Thyroid gland (tissue), 4 donors: ENCODE measurements at regions not wholly inside any gene's neighbourhood (a gene's known extent, or its start where the extent isn't known, plus 50 kb on each side); places are given as distances from the start of the nearest gene placed in this dataset.

Experiments
- CTCF ChIP-seq, 6 experiments: fragments of 200-600 bp in 3 of 6; fragments of 450-650 bp in 3 of 6; sonication (generic) in 3 of 6; IDR thresholded peaks; one replicate each; pipeline ENCODE4 v1.5.1; 2016 to 2019; ENCODE audit warnings: antibody characterized with exemption in 6 of 6, mild to moderate bottlenecking in 2 of 6, inconsistent platforms in 1 of 6, moderate library complexity in 1 of 6
- POLR2A ChIP-seq, 2 donors: fragments of 450-650 bp; IDR thresholded peaks; one replicate each; pipeline ENCODE4 v1.6.1; 2017; ENCODE audit warnings: antibody characterized with exemption in 2 of 2, mild to moderate bottlenecking in 2 of 2, moderate library complexity in 1 of 2

GRCh38 chr13:53447456-53447855, 418.8 kb downstream of the OLFM4 start:
- TF ChIP-seq CTCF (IDR thresholded peaks at IDR 0.05) (no peak), POLR2A (IDR thresholded peaks at IDR 0.05) (no peak)
